NB4 (cell line): ENCODE measurements at regions not wholly inside any gene's neighbourhood (a gene's known extent, or its start where the extent isn't known, plus 50 kb on each side); places are given as distances from the start of the nearest gene placed in this dataset.

Experiments used
- CTCF ChIP-seq: IDR thresholded peaks from one replicate; pipeline ENCODE4 v1.5.1; 2012; ENCODE audit warnings: low read depth, low read length
- MAX ChIP-seq: IDR thresholded peaks from 2 replicates; pipeline ENCODE4 v1.6.1; 2011; ENCODE audit warnings: low read depth, low read length
- MYC ChIP-seq: IDR thresholded peaks from 2 replicates; pipeline ENCODE4 v1.6.1; 2011; ENCODE audit warnings: low read depth, low read length
- POLR2A ChIP-seq: IDR thresholded peaks from 2 replicates; pipeline ENCODE4 v1.6.1; 2011; ENCODE audit warnings: mild to moderate bottlenecking; ENCODE audit not compliant: insufficient read length; ENCODE audit errors: extremely low read depth

- TF ChIP-seq CTCF: no peak
- no peak for TF ChIP-seq POLR2A
- no peak for TF ChIP-seq MAX
- TF ChIP-seq MYC: no peak
These were observed 221.0 kb upstream of the PDE10A start for GRCh38 chr6:165883851-165884640.
